ENCODE measurements at regions not wholly inside any gene's neighbourhood (a gene's known extent, or its start where the extent isn't known, plus 50 kb on each side); places are given as distances from the start of the nearest gene placed in this dataset.
"Not testable (repeated sequence)": the region's sequence is repeated elsewhere in the genome, so short reads cannot be mapped to it uniquely, and the experiment has no call there.

GRCh38 chr2:2614452-2614851, 283.4 kb upstream of the MYT1L start:
- no peak for DNase-seq

DNA sequence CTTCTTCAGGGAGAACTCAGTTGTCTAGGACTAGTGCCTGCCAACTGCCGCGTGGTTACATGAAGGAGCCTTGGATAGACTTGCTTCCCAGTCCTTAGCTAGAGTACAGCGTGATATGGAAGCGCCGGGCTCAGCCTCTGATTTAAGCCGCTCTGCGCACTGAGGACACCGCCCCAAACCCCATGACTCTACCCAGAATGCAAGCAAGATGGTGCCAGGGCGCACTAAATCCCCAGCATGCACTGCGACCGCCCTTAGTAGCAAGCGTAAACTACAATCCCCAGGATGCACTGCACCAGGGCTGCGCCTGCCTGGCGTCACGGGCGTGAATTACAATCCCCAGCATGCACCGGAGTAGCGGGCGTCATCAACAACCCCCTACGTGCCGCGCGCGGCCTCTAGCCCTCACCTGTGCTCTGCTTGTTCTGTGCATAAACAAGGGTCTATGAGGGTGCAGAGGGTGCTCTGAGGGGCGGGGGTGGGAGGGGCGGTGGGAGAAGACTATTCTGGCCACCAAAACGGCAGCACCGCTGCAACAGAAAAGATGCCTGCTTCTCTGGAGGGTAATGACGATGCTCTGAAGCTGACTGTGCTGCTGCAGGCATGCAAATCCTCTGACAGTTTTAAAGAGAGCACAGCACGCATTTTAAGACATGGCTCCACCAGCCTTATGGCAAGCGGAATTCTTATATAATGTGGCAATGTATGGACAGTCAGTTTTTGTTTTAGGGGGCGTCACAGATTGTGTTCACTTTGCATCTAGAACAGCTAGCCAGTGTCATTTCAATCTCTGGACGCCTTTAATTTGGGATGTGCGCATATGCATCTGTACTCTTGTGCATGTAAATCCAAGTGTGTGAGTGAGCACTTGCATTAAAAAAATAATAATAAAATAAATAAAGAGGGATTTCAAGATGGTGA, 282.5 kb upstream of the MYT1L start:
- DNase-seq: peak; percentile 89

- no peak for DNase-seq
These were observed 279.7 kb upstream of the MYT1L start for GRCh38 chr2:2610751-2611150.

DNA sequence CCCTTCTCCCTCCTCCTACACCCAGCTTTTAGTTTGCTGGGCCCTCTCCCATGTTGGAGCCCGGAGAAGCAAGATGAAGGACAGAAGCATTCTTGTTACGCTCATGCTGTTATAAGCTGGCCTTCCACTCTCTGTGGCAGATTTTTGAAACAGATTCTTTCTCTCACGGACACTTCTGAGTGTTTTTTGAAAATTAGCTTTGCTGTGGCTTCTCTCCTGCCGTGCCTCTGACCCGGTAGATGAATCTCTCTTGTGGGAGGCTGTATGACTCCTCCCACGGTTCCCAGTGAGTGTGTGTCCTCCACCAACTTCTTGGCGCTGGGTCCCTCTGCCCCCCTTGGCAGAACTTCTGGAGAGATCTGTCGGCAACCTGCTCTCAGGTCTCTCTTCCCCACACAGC, 269.3 kb upstream of the MYT1L start:
- DNase-seq: no peak

DNA sequence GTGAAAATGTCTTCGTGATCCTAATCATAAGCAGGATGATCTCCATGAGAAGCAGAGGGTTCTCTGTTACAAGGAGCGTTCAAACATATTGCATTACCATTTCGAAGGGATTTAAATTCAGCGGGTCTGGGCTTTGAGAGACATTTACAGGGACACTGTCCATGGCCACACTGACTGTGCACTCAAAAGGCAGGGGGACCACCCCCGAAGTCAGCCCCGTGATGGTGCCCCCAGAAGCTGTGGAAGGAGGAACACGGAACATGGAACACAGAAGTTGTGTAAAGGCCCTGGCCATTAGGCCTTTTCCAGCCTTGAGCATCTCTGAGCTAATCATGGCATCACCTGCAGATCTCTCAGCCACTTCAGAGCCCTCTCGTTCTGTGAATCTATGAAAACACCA, 268.4 kb upstream of the MYT1L start:
- DNase-seq: no peak

GRCh38 chr2:2597712-2598111, 266.6 kb upstream of the MYT1L start:
- no peak for DNase-seq

GRCh38 chr2:2591542-2591940, 260.5 kb upstream of the MYT1L start:
- DNase-seq: no peak

- DNase-seq: no peak
These were observed 259.9 kb upstream of the MYT1L start for GRCh38 chr2:2590841-2591541.

DNA sequence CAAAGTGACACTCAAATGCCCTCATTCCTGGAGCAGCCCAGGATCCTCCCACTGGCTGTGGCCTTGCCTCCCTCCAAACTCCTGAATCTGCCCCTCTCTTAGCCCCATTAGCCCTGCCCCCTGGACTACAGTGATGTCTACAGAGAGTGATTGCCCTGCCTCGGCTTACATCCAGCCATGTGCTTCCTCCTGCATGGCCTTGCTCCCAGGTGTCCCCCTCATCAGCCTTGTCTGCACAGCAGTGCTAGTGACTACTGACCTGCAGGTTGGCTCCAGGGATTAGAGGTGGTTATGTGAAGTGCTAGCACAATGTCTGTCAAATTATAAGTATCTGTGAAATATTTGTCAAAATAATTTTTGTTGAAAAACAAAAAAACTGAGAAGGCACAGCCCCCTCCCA, 259.1 kb upstream of the MYT1L start:
- DNase-seq: no peak

- no peak for DNase-seq
These were observed 257.7 kb upstream of the MYT1L start for GRCh38 chr2:2588777-2589176.

DNA sequence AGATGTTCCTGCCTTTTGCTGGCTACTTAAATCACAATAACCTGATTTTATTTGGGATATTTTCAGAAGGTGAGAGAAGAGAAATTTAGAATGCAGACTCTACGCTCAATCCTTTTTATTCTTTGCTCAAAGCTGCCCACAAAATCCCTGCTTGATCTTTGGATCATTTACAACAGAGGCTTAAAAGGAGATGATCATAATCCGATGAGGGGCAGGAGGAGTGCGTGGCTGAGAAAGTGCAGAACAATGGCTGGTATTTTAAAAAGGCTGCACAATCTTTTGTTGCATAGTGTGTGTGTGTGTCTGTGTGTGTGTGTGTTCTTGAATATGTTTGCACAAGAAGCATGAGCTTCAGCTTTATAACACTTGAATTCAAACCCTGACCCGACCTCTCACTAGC, 256.3 kb upstream of the MYT1L start:
- DNase-seq: no peak

DNA sequence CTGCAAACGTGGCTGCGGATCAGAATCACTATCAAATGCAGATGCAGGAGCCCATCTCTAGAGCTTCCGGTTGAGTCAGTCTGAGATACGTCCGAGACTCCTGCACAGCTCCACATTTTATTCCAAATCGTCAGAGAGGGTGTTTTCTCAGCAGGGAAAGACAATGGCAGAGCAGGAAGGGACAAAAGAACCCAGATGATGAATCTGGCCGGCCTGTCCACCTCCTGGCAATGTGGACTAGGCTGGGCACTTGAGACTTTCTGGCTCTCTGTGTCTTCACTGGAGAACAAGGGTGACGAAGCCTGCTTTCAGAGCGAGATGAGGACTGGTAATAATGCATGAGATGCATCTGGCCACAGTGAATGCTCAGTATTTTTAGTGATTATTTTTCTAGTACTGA, 255.9 kb upstream of the MYT1L start:
- no peak for DNase-seq

DNA sequence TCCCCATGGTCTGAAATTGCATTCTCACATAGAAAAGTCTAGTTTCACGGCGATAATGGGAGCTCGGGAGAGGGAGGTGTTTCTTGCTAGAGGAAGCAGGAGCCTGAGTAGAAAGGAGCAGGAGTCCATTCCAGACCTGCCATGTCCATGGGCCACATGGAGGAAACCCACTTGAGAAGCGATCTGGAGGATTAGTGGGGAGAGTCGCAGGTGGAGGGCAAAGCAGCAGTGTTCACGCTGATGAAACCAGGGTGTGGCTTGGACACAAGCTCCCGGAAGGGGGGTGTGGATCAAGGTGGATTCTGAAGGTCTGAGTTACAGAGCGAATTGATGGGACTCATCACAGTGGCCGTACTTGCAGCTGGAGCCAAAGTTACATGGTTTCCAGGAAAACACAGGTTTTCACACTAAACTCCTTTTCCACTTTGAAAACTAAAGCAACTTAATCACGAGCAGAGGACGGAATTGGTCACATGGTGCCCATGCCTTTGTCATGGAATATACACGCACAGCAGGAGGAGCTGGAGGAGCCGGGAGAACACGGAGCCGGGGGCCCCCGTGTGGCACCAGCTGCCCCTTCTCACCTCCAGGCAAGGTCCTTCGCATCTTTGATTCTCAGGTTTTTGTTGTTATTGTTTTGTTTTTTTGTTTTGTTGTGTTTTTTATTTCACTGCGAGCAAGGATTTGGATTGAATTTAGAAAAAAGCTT, 255.1 kb upstream of the MYT1L start:
- no peak for DNase-seq

- DNase-seq: no peak
These were observed 252.0 kb upstream of the MYT1L start for GRCh38 chr2:2582998-2583545.

GRCh38 chr2:2581331-2582159, 250.5 kb upstream of the MYT1L start:
- no peak for DNase-seq

- not testable (repeated sequence) for DNase-seq
These were observed 249.8 kb upstream of the MYT1L start for GRCh38 chr2:2580841-2581240.

DNA sequence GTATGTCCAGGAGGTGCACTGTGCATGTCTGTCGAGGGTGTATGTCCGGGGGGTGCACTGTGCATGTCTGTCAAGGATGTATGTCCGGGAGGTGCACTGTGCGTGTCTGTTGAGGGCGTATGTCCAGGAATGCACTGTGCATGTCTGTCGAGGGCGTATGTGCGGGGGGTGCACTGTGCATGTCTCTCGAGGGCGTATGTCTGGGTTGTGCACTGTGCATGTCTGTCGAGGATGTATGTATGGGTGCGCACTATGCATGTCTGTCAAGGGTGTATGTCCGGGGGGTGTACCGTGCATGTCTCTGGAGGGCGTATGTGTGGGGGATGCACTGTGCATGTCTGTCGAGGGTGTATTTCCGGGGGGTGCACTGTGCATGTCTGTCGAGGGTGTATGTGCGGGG, 249.3 kb upstream of the MYT1L start:
- no peak for DNase-seq

- no peak for DNase-seq
These were observed 248.7 kb upstream of the MYT1L start for GRCh38 chr2:2579814-2580213.

DNA sequence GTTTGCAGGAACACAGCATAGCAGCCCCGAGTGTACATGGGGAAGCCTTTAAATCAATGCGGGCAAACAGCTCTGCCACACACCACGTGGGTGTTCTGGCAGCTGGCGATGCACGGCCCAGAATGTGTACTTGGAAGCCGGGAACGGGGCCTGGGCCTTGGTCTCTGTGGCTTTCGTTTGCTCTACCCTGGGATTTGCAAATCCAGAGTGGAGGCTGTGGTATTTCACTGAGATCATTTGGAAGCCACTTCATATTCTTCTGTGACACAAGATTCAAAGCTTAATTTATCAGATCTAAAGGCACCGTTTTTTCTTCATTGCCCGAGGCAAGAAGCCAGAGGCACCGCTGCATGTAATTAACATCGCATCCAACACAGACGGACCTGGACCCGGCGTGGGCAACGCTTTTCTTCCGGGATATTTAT, 246.3 kb upstream of the MYT1L start:
- DNase-seq: no peak

DNA sequence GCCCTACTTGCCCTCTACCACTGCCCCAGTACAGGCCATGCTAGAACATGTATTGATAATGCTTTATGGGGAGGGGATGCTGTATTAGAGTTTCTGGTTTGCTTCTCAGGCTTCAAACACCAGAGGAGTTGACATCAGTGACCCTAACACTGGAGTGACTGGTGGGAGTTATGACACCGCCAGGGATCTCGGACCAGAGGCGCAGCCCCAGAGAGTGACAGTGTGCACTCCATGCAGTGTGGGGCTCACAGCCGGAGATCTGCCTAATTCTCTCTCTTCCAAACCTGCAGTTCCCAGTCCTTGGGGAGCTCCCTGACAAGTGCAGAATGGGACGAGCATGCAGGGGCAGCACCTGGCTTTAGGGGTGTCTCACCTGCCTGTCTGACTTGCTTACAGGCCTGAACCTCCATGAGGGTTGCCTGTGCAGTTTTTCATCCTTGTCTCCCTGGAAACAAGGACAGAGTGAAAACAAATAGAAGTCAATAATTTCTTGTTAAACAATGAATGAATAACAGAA, 244.9 kb upstream of the MYT1L start:
- no peak for DNase-seq

DNA sequence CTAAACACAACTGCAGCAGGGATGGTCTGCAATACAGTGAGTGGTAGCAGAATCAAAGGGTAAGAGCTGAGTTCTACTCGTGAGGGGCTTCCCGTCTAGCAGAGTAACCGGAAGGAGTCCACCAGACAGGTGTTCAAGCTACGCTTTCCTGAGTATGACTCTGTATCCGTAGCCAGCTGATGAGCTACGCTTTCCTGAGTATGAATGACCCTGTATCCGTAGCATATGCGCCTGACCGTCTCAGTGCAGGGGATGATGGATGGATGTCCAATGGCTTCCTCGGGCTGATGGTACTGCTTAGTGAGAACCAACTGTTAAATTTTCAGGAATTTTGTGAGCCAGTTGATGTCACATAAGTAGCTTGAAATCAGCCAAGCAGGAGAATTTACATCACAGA, 244.1 kb upstream of the MYT1L start:
- DNase-seq: no peak
